HCT116 (cell line): ENCODE measurements at regions not wholly inside any gene's neighbourhood (a gene's known extent, or its start where the extent isn't known, plus 50 kb on each side); places are given as distances from the start of the nearest gene placed in this dataset.

Experiments
- ATAC-seq: fragments of 200-7000 bp; cut with Tn5 transposase; 2 replicates; pipeline ENCODE4 v1.9.1; 2020; ENCODE audit warnings: mild to moderate bottlenecking, moderate library complexity
- BruUV-seq: library from RNA; stranded (reverse); fragments of 400-500 nt; replicated peaks from 2 replicates; lab custom pipeline; 2021; lab: Mats Ljungman, UMichigan
- CTCF ChIA-PET: fragments of 300-600 bp; sonication (Branson Sonifier 250); formaldehyde crosslinking; loops from one replicate; lab custom pipeline; 2021; ENCODE audit warnings: antibody characterized with exemption; lab: Charles Lee
- POLR2A ChIA-PET: fragments of 300-600, 350-600 bp; sonication (Branson Sonifier 250); formaldehyde crosslinking; loops from one replicate; lab custom pipeline; 2021; ENCODE audit warnings: antibody characterized with exemption; lab: Charles Lee
- RAD21 ChIA-PET, 2 experiments: fragments of 300-600 bp; sonication (Branson Sonifier 250); formaldehyde crosslinking; loops; one replicate each; lab custom pipeline; 2023; ENCODE audit warnings: low total read pairs in 2 of 2; ENCODE audit not compliant: uncharacterized antibody in 2 of 2, unreplicated experiment in 2 of 2, low non-redundant PET in 1 of 2; lab: Charles Lee
- DNase-seq: peaks from one replicate; pipeline ENCODE4 v3.0.0-alpha.2; 2010; ENCODE audit warnings: low read depth, low spot score
- H2AFZ ChIP-seq: fragments of 200-600 bp; shearing (Covaris generic), sonication (generic); 2 replicates; pipeline ENCODE4 v1.6.1; 2017; ENCODE audit warnings: low read depth, mixed run types, mixed read lengths, antibody characterized with exemption, low read length; ENCODE audit not compliant: poor library complexity, severe bottlenecking
- H3K27ac ChIP-seq: 2 replicates; pipeline ENCODE4 v1.5.1; 2012; ENCODE audit warnings: low read depth, low read length
- H3K27me3 ChIP-seq: fragments of 200-600 bp; sonication (generic); 2 replicates; pipeline ENCODE4 v1.6.1; 2016; ENCODE audit warnings: mixed run types, low read length, mixed read lengths; ENCODE audit not compliant: insufficient read depth
- H3K36me3 ChIP-seq, 2 experiments: fragments of 200-500 bp in 1 of 2; fragments of 200-600 bp in 1 of 2; sonication (Bioruptor generic) in 1 of 2; sonication (generic) in 1 of 2; 2 replicates each; pipeline versions ENCODE4 v1.5.1 to v1.6.1; 2014 to 2016; ENCODE audit warnings: low read length in 2 of 2, inconsistent platforms in 1 of 2, mixed read lengths in 1 of 2, mixed run types in 1 of 2; ENCODE audit not compliant: insufficient read depth in 2 of 2, control insufficient read depth in 1 of 2
- H3K4me1 ChIP-seq, 2 experiments: fragments of 200-600 bp in 1 of 2; sonication (generic) in 1 of 2; 2 replicates each; pipeline versions ENCODE4 v1.5.1 to v1.6.1; 2012 to 2017; ENCODE audit warnings: low read length in 2 of 2, inconsistent platforms in 1 of 2, mild to moderate bottlenecking in 1 of 2, mixed read lengths in 1 of 2, mixed run types in 1 of 2, moderate library complexity in 1 of 2; ENCODE audit not compliant: insufficient read depth in 2 of 2, control insufficient read depth in 1 of 2
- H3K4me2 ChIP-seq: fragments of 200-600 bp; sonication (generic); 2 replicates; pipeline ENCODE4 v1.6.1; 2017; ENCODE audit warnings: mixed run types, low read length, mixed read lengths
- H3K4me3 ChIP-seq, 2 experiments: fragments of 200-600 bp in 1 of 2; sonication (generic) in 1 of 2; replicated peaks in 1 of 2; 2 replicates each; pipeline ENCODE4 v1.5.1; 2011 to 2016; ENCODE audit warnings: low read length in 2 of 2, control low read depth in 1 of 2, low read depth in 1 of 2, mild to moderate bottlenecking in 1 of 2, mixed read lengths in 1 of 2, mixed run types in 1 of 2
- H3K79me2 ChIP-seq: fragments of 200-600 bp; sonication (generic); 2 replicates; pipeline ENCODE4 v1.6.1; 2017; ENCODE audit warnings: mild to moderate bottlenecking, mixed run types, low read length, moderate library complexity, mixed read lengths; ENCODE audit not compliant: insufficient read depth
- H3K9ac ChIP-seq: fragments of 200-600 bp; sonication (generic); 2 replicates; pipeline ENCODE4 v1.6.1; 2016; ENCODE audit warnings: low read length, mixed read lengths
- H3K9me2 ChIP-seq: fragments of 200-600 bp; sonication (generic), shearing (Covaris generic); 2 replicates; pipeline ENCODE4 v1.6.1; 2017; ENCODE audit warnings: mixed run types, mild to moderate bottlenecking, moderate library complexity; ENCODE audit not compliant: insufficient read depth
- H3K9me3 ChIP-seq, 2 experiments: fragments of 200-500 bp in 1 of 2; fragments of 200-600 bp in 1 of 2; sonication (Bioruptor generic) in 1 of 2; sonication (generic) in 1 of 2; 2 replicates each; pipeline ENCODE4 v1.6.1; 2014 to 2017; ENCODE audit warnings: low read length in 2 of 2, mixed read lengths in 2 of 2, inconsistent platforms in 1 of 2, low read depth in 1 of 2, mild to moderate bottlenecking in 1 of 2, mixed run types in 1 of 2, moderate library complexity in 1 of 2; ENCODE audit not compliant: control insufficient read depth in 1 of 2, insufficient read depth in 1 of 2
- H4K20me1 ChIP-seq: fragments of 200-600 bp; sonication (generic), shearing (Covaris generic); 2 replicates; pipeline ENCODE4 v1.6.1; 2017; ENCODE audit warnings: mixed run types, mild to moderate bottlenecking, moderate library complexity; ENCODE audit not compliant: insufficient read depth
- CBX3 ChIP-seq: IDR thresholded peaks from 2 replicates; pipeline ENCODE4 v1.6.1; 2012; ENCODE audit warnings: low read depth
- CEBPB ChIP-seq: IDR thresholded peaks from 2 replicates; pipeline ENCODE4 v1.6.1; 2012; ENCODE audit warnings: low read depth
- EGR1 ChIP-seq: IDR thresholded peaks from 2 replicates; pipeline ENCODE4 v1.6.1; 2012; ENCODE audit warnings: low read depth
- FOSL1 ChIP-seq: IDR thresholded peaks from 2 replicates; pipeline ENCODE4 v1.6.1; 2012; ENCODE audit warnings: low read depth
- MAX ChIP-seq: IDR thresholded peaks from 2 replicates; pipeline ENCODE4 v1.6.1; 2012
- RAD21 ChIP-seq: IDR thresholded peaks from 2 replicates; pipeline ENCODE4 v1.6.1; 2012; ENCODE audit warnings: low read depth, mild to moderate bottlenecking
- SP1 ChIP-seq: IDR thresholded peaks from 2 replicates; pipeline ENCODE4 v1.6.1; 2012; ENCODE audit warnings: low read depth
- SRF ChIP-seq: IDR thresholded peaks from 2 replicates; pipeline ENCODE4 v1.6.1; 2012; ENCODE audit warnings: low read depth
- TCF7L2 ChIP-seq: IDR thresholded peaks from 2 replicates; pipeline ENCODE4 v1.7.0; 2011; ENCODE audit warnings: borderline replicate concordance, inconsistent platforms; ENCODE audit not compliant: insufficient read depth, insufficient read length; ENCODE audit errors: extremely low read depth
- YY1 ChIP-seq: IDR thresholded peaks from 2 replicates; pipeline ENCODE4 v1.6.1; 2011; ENCODE audit warnings: low read length, low read depth, moderate library complexity, mild to moderate bottlenecking; ENCODE audit not compliant: insufficient replicate concordance; ENCODE audit errors: extremely low read depth
- ZNF274 ChIP-seq: fragments of 200-500 bp; sonication (Bioruptor generic); IDR thresholded peaks from 2 replicates; pipeline ENCODE4 v1.6.1; 2014; ENCODE audit warnings: mild to moderate bottlenecking, low read depth, low read length, inconsistent platforms
- intact Hi-C: fragments of 100-400 bp; cut with micrococcal nuclease; formaldehyde crosslinking; loops from 2 replicates; pipeline ENCODE4 v1.10.0; 2022

DNA sequence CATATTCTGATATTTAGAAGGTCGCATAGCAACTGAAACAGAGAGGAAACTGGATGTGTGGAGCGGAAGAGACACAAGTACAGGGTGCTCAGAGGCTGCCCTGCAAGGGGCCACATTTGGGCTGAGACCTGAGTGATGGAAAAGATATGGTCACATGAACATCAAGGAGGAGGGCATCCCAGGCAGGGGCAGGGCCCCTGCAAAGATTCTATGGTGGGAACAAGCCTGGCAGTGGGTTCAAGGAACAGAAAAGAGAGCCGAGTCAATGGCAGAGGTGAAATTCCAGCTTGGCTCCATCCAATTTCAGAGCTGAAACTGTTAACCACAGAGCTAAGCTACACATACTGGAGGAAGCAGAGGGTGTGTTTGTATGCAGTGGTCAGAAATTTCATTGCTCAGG lies 227.7 kb downstream of the PRDM2 start:
- RAD21 ChIA-PET, result no interaction called here
- POLR2A ChIA-PET, result no interaction called here
- BruUV-seq, result no TSS peak

DNA sequence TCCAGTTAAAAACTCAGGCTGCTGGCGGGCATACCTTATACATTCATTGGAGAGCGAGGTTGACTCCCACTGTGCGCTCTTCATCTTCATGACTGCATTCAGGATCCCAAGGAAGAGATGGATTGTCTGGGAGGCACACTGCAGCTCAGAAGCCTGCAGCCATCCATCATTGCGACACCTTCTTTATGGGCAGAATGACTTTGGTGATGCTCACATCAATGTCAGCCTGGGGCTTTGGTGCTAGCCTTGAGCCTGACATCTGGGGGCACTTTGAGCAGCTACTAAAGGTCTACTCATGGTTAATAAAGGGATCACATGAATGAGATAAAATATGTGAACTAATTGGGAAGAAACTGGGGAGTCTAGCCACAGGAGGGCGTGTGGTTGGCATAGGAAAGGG lies 229.3 kb downstream of the PRDM2 start:
- H3K4me3 ChIP-seq, result no peak overlapping the region
- no peak overlapping the region for H3K9ac ChIP-seq
- DNase-seq, result no peak
- H4K20me1 ChIP-seq, result no peaks in the 10 kb centered on the region
- ChIA-PET RAD21 (no interaction called here), POLR2A (no interaction called here), CTCF (no interaction called here)
- H2AFZ ChIP-seq, result no peak overlapping the region
- H3K9me2 ChIP-seq, result no peaks in the 10 kb centered on the region
- H3K9me3 ChIP-seq, result no peaks in the 10 kb centered on the region
- BruUV-seq, result no TSS peak
- no peak for ATAC-seq
- peaks cover 4% of the 10 kb centered on the region; the same call in 1 of the 2 replicates for H3K27me3 ChIP-seq
- TF ChIP-seq SRF, result no peak
- intact Hi-C loops, result no loop called here
- no peak overlapping the region for H3K27ac ChIP-seq
- no peaks in the 10 kb centered on the region for H3K36me3 ChIP-seq
- H3K4me1 ChIP-seq, result no peaks in the 10 kb centered on the region
- H3K79me2 ChIP-seq, result no peaks in the 10 kb centered on the region
- no peak overlapping the region for H3K4me2 ChIP-seq

More for the DNA sequence above, 227.7 kb downstream of the PRDM2 start:
- no peak overlapping the region for H3K9ac ChIP-seq
- no peaks in the 10 kb centered on the region for H3K9me3 ChIP-seq
- peaks cover 4% of the 10 kb centered on the region; the same call in 1 of the 2 replicates for H3K27me3 ChIP-seq
- no peaks in the 10 kb centered on the region for H3K36me3 ChIP-seq
- no peaks in the 10 kb centered on the region for H3K9me2 ChIP-seq
- H3K27ac ChIP-seq, result no peak overlapping the region
- no peaks in the 10 kb centered on the region for H3K79me2 ChIP-seq
- DNase-seq, result no peak
- H3K4me3 ChIP-seq, result no peak overlapping the region
- H3K4me1 ChIP-seq, result peaks cover 0 to 2% of the 10 kb centered on the region in 2 experiments; a peak in 2 of 4 replicates
- H2AFZ ChIP-seq, result no peak overlapping the region
- H3K4me2 ChIP-seq, result no peak overlapping the region
- intact Hi-C loops, result loop anchor here (2.0 kb wide), 1 partner anchor 13 kb away; no protein-coding TSS in a partner anchor
- no peaks in the 10 kb centered on the region for H4K20me1 ChIP-seq
- CTCF ChIA-PET, result no interaction called here
- TF ChIP-seq YY1, result no peak
- no peak for TF ChIP-seq TCF7L2
- no peak for TF ChIP-seq CBX3
- TF ChIP-seq ZNF274, result no peak
- TF ChIP-seq RAD21, result no peak
- TF ChIP-seq FOSL1, result no peak
- no peak for TF ChIP-seq CEBPB
- no peak for TF ChIP-seq MAX
- no peak for TF ChIP-seq SP1
- no peak for TF ChIP-seq EGR1
- ATAC-seq, result no peak
